ENCODE measurements at regions not wholly inside any gene's neighbourhood (a gene's known extent, or its start where the extent isn't known, plus 50 kb on each side); places are given as distances from the start of the nearest gene placed in this dataset.

GRCh38 chr2:12382366-12382765 is 334.4 kb upstream of the TRIB2 start:
- no peak for DNase-seq

GRCh38 chr2:12389344-12390045 is 327.2 kb upstream of the TRIB2 start:
- no peak for DNase-seq

- DNase-seq: no peak
Measured at GRCh38 chr2:12391116-12391515, 325.6 kb upstream of the TRIB2 start.

GRCh38 chr2:12396699-12397098 is 320.0 kb upstream of the TRIB2 start:
- no peak for DNase-seq

- DNase-seq: peak; percentile 48
Measured at GRCh38 chr2:12397854-12398253, 318.9 kb upstream of the TRIB2 start.

- no peak for DNase-seq
Measured at GRCh38 chr2:12399240-12399639, 317.5 kb upstream of the TRIB2 start.

GRCh38 chr2:12400543-12400942 is 316.2 kb upstream of the TRIB2 start:
- no peak for DNase-seq

- DNase-seq: no peak
Measured at GRCh38 chr2:12402440-12403139, 314.1 kb upstream of the TRIB2 start.

- no peak for DNase-seq
Measured at GRCh38 chr2:12404497-12404896, 312.2 kb upstream of the TRIB2 start.

- no peak for DNase-seq
Measured at GRCh38 chr2:12407160-12407559, 309.6 kb upstream of the TRIB2 start.

GRCh38 chr2:12412898-12413305 is 303.8 kb upstream of the TRIB2 start:
- no peak for DNase-seq

- DNase-seq: no peak
Measured at GRCh38 chr2:12415536-12415935, 301.2 kb upstream of the TRIB2 start.

- DNase-seq: peak; percentile 42
Measured at GRCh38 chr2:12416600-12416999, 300.1 kb upstream of the TRIB2 start.

GRCh38 chr2:12417786-12418185 is 298.9 kb upstream of the TRIB2 start:
- peak; percentile 63 for DNase-seq

GRCh38 chr2:12419803-12420202 is 296.9 kb upstream of the TRIB2 start:
- DNase-seq: no peak

GRCh38 chr2:12421046-12421445 is 295.7 kb upstream of the TRIB2 start:
- no peak for DNase-seq

- DNase-seq: no peak
Measured at GRCh38 chr2:12424219-12424618, 292.5 kb upstream of the TRIB2 start.

- DNase-seq: peak; percentile 54
Measured at GRCh38 chr2:12424809-12425208, 291.9 kb upstream of the TRIB2 start.

- peak; percentile 59 for DNase-seq
Measured at GRCh38 chr2:12428324-12428723, 288.4 kb upstream of the TRIB2 start.

GRCh38 chr2:12428786-12429185 is 287.9 kb upstream of the TRIB2 start:
- peak; percentile 61 for DNase-seq

- DNase-seq: no peak
Measured at GRCh38 chr2:12429779-12430406, 286.8 kb upstream of the TRIB2 start.

GRCh38 chr2:12430407-12431133 is 286.2 kb upstream of the TRIB2 start:
- DNase-seq: no peak

GRCh38 chr2:12432985-12433625 is 283.6 kb upstream of the TRIB2 start:
- peak; percentile 20 for DNase-seq
